Right lung (tissue), 2 donors: ENCODE measurements at regions not wholly inside any gene's neighbourhood (a gene's known extent, or its start where the extent isn't known, plus 50 kb on each side); places are given as distances from the start of the nearest gene placed in this dataset.
"Not testable (repeated sequence)": the region's sequence is repeated elsewhere in the genome, so short reads cannot be mapped to it uniquely, and the experiment has no call there.

Source experiments
- DNase-seq, 2 donors: peaks; one replicate each; pipeline ENCODE4 v3.0.0-alpha.2; 2013

- no peak for DNase-seq
These were observed 124.7 kb upstream of the TMEM164 start for GRCh38 chrX:109878236-109878635.

- DNase-seq, result no peak
These were observed 122.9 kb upstream of the TMEM164 start for GRCh38 chrX:109879991-109880390.

DNA sequence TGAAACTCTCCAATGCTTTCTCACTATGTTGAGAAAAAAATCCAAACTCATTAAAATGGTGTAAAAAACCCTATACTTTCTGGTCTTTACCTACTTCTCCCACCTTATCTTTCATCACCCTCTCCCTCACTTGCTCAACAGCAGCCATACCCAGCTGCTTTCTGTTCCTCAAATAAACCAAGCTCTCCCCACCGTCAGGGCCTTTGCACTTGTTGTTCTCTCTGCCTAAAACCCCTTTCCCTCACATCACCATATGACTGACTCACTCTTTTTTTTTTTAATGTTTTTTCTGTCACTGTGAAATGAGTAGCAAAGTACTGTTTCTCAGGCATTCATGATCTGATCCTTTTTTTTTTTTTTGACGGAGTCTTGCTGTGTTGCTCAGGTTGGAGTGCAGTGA lies 122.3 kb upstream of the TMEM164 start:
- no peak for DNase-seq

- no peak for DNase-seq
These were observed 116.7 kb upstream of the TMEM164 start for GRCh38 chrX:109886122-109886761.

GRCh38 chrX:109889289-109890006 lies 113.5 kb upstream of the TMEM164 start:
- DNase-seq, result no peak

- DNase-seq, result no peak
These were observed 112.6 kb upstream of the TMEM164 start for GRCh38 chrX:109890300-109890699.

- peak; percentile 14 to 29 for DNase-seq
These were observed 111.9 kb upstream of the TMEM164 start for GRCh38 chrX:109890910-109891502.

- not testable (repeated sequence) for DNase-seq
These were observed 106.9 kb upstream of the TMEM164 start for GRCh38 chrX:109896024-109896423.

- no peak for DNase-seq
These were observed 100.2 kb upstream of the TMEM164 start for GRCh38 chrX:109902665-109903064.

- DNase-seq, result no peak
These were observed 91.9 kb upstream of the TMEM164 start for GRCh38 chrX:109911046-109911445.

- not testable (repeated sequence) for DNase-seq
These were observed 89.9 kb upstream of the TMEM164 start for GRCh38 chrX:109912993-109913392.

- no peak for DNase-seq
These were observed 88.6 kb upstream of the TMEM164 start for GRCh38 chrX:109914114-109914849.

- DNase-seq, result peak; percentile 9 to 16
These were observed 84.2 kb upstream of the TMEM164 start for GRCh38 chrX:109918753-109919152.

- no peak for DNase-seq
These were observed 82.6 kb upstream of the TMEM164 start for GRCh38 chrX:109920325-109920724.

- DNase-seq, result no peak
These were observed 82.0 kb upstream of the TMEM164 start for GRCh38 chrX:109920868-109921267.

- no peak for DNase-seq
These were observed 80.7 kb upstream of the TMEM164 start for GRCh38 chrX:109922190-109922589.

DNA sequence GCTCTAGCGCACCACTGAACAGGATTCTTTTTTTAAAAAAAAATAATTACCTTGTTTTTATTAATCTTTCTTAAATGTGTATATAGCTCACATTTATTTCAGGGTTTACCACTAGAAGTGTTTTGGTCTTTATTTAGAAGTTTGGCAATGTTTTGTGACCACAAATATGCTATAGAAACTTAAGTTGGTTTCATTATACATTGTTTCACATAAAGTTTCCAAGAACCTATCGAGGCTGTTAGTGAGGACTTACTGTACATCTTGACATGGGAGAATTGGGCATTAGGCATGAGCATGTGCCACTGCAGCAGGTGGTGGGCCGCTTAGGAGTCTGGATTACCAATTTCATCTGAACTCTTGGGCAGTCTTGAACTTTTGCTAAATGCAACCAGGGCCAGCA lies 77.9 kb upstream of the TMEM164 start:
- not testable (repeated sequence) for DNase-seq

DNA sequence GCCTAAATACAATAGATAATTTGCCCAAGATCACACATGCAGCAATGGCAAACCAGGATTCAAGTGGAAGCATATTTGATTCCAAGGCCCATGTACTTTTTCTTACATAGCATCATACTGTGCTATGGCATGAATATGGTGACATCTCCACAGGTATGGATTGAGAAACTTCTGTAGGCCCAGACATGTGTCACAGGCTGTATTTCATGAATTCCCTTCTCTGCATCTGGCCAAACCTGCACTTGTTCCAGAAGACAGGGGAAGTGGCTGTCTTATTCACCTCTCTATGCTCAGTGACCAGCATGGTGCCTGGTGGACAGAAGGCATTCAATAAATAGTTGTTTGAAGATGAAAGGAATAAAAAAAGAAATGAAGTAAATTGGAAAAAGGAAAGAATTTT lies 77.3 kb upstream of the TMEM164 start:
- DNase-seq, result no peak

- DNase-seq, result no peak
These were observed 76.8 kb upstream of the TMEM164 start for GRCh38 chrX:109926118-109926517.

- DNase-seq, result no peak
These were observed 75.9 kb upstream of the TMEM164 start for GRCh38 chrX:109926743-109927662.

- DNase-seq, result no peak
These were observed 75.1 kb upstream of the TMEM164 start for GRCh38 chrX:109927663-109928273.
